SU-DHL-6 (cell line): ENCODE measurements at regions not wholly inside any gene's neighbourhood (a gene's known extent, or its start where the extent isn't known, plus 50 kb on each side); places are given as distances from the start of the nearest gene placed in this dataset.

ENCODE experiments used
- H2AFZ ChIP-seq: fragments of 200-600 bp; sonication (generic); 2 replicates; pipeline ENCODE4 v1.6.1; 2014; ENCODE audit warnings: low read depth, mild to moderate bottlenecking, moderate library complexity, mixed read lengths, antibody characterized with exemption, low read length; ENCODE audit not compliant: severe bottlenecking
- H3F3A ChIP-seq: fragments of 200-600 bp; shearing (Covaris generic); 2 replicates; pipeline ENCODE4 v1.6.0; 2016; ENCODE audit warnings: antibody characterized with exemption, mild to moderate bottlenecking; ENCODE audit not compliant: insufficient read depth
- H3K27ac ChIP-seq: fragments of 200-600 bp; sonication (generic); 2 replicates; pipeline ENCODE4 v1.5.1; 2016; ENCODE audit warnings: low read depth, mild to moderate bottlenecking, low read length, moderate library complexity, mixed read lengths
- H3K27me3 ChIP-seq: fragments of 200-600 bp; sonication (generic), shearing (Covaris generic); 2 replicates; pipeline ENCODE4 v1.6.0; 2014; ENCODE audit warnings: mild to moderate bottlenecking, low read length
- H3K36me3 ChIP-seq: fragments of 200-600 bp; sonication (generic); 2 replicates; pipeline ENCODE4 v1.6.1; 2014; ENCODE audit warnings: mild to moderate bottlenecking, low read length, mixed read lengths
- H3K4me2 ChIP-seq: fragments of 300-600, 200-600 bp; shearing (Covaris generic), sonication (generic); 2 replicates; pipeline ENCODE4 v1.6.0; 2014; ENCODE audit warnings: low read length, low read depth, mild to moderate bottlenecking; ENCODE audit not compliant: poor library complexity, severe bottlenecking
- H3K4me3 ChIP-seq: fragments of 200-600 bp; sonication (generic); 2 replicates; pipeline ENCODE4 v1.5.1; 2014; ENCODE audit warnings: antibody characterized with exemption, low read length, mild to moderate bottlenecking, mixed read lengths; ENCODE audit not compliant: insufficient read depth, poor library complexity, severe bottlenecking
- H3K79me2 ChIP-seq: fragments of 200-600 bp; sonication (generic); 2 replicates; pipeline ENCODE4 v1.6.1; 2014; ENCODE audit warnings: mild to moderate bottlenecking, low read length, moderate library complexity; ENCODE audit not compliant: insufficient read depth
- H3K9ac ChIP-seq: fragments of 200-600 bp; sonication (generic); 2 replicates; pipeline ENCODE4 v1.7.0; 2014; ENCODE audit warnings: mild to moderate bottlenecking, low read length
- H3K9me2 ChIP-seq: fragments of 200-600 bp; sonication (generic); replicated peaks from 2 replicates; pipeline ENCODE4 v1.6.1; 2014; ENCODE audit warnings: low read length; ENCODE audit not compliant: insufficient read depth
- H3K9me3 ChIP-seq: fragments of 200-600 bp; sonication (generic); 2 replicates; pipeline ENCODE4 v1.6.1; 2014; ENCODE audit warnings: low read length, mixed read lengths; ENCODE audit not compliant: insufficient read depth
- H4K20me1 ChIP-seq: fragments of 200-600 bp; sonication (generic); 2 replicates; pipeline ENCODE4 v1.6.1; 2014; ENCODE audit warnings: low read depth, mild to moderate bottlenecking, antibody characterized with exemption, low read length, moderate library complexity, mixed read lengths
- CTCF ChIP-seq: fragments of 200-600 bp; sonication (generic); IDR thresholded peaks from one replicate; pipeline ENCODE4 v1.5.1; 2017; ENCODE audit warnings: antibody characterized with exemption, mild to moderate bottlenecking, low read length, moderate library complexity; ENCODE audit not compliant: insufficient read depth, poor library complexity, severe bottlenecking
- EZH2phosphoT487 ChIP-seq: fragments of 200-600 bp; sonication (generic), shearing (Covaris generic); conservative IDR thresholded peaks from 2 replicates; pipeline ENCODE4 v1.6.1; 2018; ENCODE audit warnings: mild to moderate bottlenecking, antibody characterized with exemption, low read length, moderate library complexity, mixed read lengths

- no peaks in the 10 kb centered on the region for H3K9me2 ChIP-seq
- H3K4me3 ChIP-seq = no peak overlapping the region
- no peaks in the 10 kb centered on the region for H3F3A ChIP-seq
- H3K9me3 ChIP-seq = no peaks in the 10 kb centered on the region
- no peaks in the 10 kb centered on the region for H4K20me1 ChIP-seq
- no peaks in the 10 kb centered on the region for H3K36me3 ChIP-seq
- H3K27me3 ChIP-seq = no peaks in the 10 kb centered on the region
- TF ChIP-seq CTCF (no peak), EZH2phosphoT487 (no peak)
- H3K27ac ChIP-seq = no peak overlapping the region
- no peak overlapping the region for H3K4me2 ChIP-seq
- no peak overlapping the region for H2AFZ ChIP-seq
- H3K9ac ChIP-seq = no peak overlapping the region
- no peaks in the 10 kb centered on the region for H3K79me2 ChIP-seq
These were observed 1469.8 kb downstream of the EFNA5 start for GRCh38 chr5:106200971-106201370.

- Histone ChIP-seq H3K79me2 (no peaks in the 10 kb centered on the region), H3K4me2 (no peak overlapping the region), H3K36me3 (no peaks in the 10 kb centered on the region), H2AFZ (peak overlapping the region; percentile 6), H3K9me2 (no peaks in the 10 kb centered on the region), H4K20me1 (no peaks in the 10 kb centered on the region), H3K27ac (no peak overlapping the region), H3K4me3 (no peak overlapping the region), H3K9ac (no peak overlapping the region), H3K27me3 (no peaks in the 10 kb centered on the region), H3F3A (no peaks in the 10 kb centered on the region), H3K9me3 (no peaks in the 10 kb centered on the region)
- TF ChIP-seq EZH2phosphoT487 (no peak), CTCF (no peak)
These were observed 1474.9 kb downstream of the EFNA5 start for GRCh38 chr5:106195679-106196474.

GRCh38 chr5:106189121-106189809 is 1481.5 kb downstream of the EFNA5 start:
- no peak overlapping the region for H3K4me3 ChIP-seq

More at GRCh38 chr5:106189121-106189809, 1481.5 kb downstream of the EFNA5 start:
- Histone ChIP-seq H3K27me3 (no peaks in the 10 kb centered on the region), H3K4me2 (no peak overlapping the region), H2AFZ (no peak overlapping the region), H3K9me2 (no peaks in the 10 kb centered on the region), H3F3A (no peaks in the 10 kb centered on the region), H3K36me3 (no peaks in the 10 kb centered on the region), H4K20me1 (no peaks in the 10 kb centered on the region), H3K9ac (no peak overlapping the region), H3K79me2 (no peaks in the 10 kb centered on the region), H3K27ac (no peak overlapping the region), H3K9me3 (no peaks in the 10 kb centered on the region)
- TF ChIP-seq EZH2phosphoT487 (no peak), CTCF (no peak)
